ENCODE measurements at regions not wholly inside any gene's neighbourhood (a gene's known extent, or its start where the extent isn't known, plus 50 kb on each side); places are given as distances from the start of the nearest gene placed in this dataset.

GRCh38 chr2:134199123-134199522 is 54.7 kb upstream of the MGAT5 start:
- DNase-seq (ENCODE audit: low read depth, low spot score), result no peak

DNA sequence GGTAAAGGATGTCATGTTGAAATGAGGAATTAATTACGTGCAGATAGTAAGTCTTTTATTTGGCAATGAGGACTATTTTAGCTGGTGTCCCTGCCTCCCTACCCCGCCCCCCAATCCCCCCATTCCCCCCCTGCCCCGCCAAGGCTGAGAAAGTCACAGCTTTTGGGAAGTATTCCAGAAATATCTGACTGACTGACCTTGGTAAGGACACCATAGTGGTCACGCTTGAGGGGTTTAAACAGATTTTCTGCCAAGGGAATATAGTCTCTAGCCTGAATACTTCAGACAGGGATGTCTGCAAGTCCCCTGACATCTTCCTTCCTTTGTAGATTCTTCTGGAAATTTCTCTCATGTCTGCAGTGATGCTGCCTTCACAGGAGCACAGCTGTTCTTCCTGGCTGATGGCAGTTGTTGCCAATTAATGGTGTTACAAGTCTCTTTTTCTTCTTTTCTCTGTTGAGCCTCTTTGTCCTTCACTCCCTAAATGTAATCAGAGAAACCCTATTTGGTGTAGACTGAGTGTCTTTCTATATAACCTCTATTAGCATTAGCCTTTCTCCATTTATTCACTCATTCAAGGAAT is 53.7 kb upstream of the MGAT5 start:
- DNase-seq (ENCODE audit: low read depth, low spot score), result no peak

DNA sequence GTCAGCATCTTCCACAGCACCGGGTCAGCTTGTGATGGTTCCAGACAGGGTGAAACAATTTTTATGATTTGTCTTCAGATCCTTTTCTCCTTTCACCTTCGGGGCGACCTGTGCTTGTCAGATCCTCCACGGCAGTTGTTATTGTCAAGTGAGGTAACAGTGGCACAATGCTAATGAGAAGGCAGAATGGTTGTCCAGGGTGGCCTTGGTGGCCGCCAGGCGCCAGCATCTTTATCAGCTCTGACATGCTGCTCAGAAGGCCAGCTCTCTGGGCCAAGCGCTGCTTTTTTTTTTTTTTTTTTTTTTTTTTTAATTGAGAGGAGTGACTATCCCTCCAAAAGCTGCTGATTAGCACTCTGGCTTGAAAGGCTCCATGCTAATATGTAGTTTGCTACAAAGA is 52.3 kb upstream of the MGAT5 start:
- no peak for DNase-seq (ENCODE audit: low read depth, low spot score)

GRCh38 chr2:134202371-134202770 is 51.5 kb upstream of the MGAT5 start:
- DNase-seq (ENCODE audit: low read depth, low spot score), result peak; percentile 77

DNA sequence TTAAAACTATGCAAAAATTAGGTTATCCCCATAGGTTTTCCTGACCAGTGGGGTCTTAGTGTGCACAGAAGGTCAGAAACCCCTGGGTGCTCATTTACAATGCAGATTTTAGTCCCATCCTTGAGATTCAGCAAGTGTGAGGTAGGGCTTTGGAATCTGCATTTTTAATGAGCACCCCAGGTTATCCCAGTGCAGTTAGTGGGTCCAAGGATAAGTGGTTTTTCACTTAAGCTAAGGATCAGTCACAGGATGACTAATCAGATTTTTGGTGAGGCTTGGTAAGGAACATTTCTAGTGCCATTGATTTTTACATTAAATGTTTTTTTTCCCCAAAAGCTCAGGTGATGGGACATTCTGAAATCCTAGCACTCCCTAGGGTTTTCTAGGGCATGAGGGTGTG is 50.7 kb upstream of the MGAT5 start:
- no peak for DNase-seq (ENCODE audit: low read depth, low spot score)

All from ELF-1 (cell line).